ENCODE measurements at regions not wholly inside any gene's neighbourhood (a gene's known extent, or its start where the extent isn't known, plus 50 kb on each side); places are given as distances from the start of the nearest gene placed in this dataset.

DNA sequence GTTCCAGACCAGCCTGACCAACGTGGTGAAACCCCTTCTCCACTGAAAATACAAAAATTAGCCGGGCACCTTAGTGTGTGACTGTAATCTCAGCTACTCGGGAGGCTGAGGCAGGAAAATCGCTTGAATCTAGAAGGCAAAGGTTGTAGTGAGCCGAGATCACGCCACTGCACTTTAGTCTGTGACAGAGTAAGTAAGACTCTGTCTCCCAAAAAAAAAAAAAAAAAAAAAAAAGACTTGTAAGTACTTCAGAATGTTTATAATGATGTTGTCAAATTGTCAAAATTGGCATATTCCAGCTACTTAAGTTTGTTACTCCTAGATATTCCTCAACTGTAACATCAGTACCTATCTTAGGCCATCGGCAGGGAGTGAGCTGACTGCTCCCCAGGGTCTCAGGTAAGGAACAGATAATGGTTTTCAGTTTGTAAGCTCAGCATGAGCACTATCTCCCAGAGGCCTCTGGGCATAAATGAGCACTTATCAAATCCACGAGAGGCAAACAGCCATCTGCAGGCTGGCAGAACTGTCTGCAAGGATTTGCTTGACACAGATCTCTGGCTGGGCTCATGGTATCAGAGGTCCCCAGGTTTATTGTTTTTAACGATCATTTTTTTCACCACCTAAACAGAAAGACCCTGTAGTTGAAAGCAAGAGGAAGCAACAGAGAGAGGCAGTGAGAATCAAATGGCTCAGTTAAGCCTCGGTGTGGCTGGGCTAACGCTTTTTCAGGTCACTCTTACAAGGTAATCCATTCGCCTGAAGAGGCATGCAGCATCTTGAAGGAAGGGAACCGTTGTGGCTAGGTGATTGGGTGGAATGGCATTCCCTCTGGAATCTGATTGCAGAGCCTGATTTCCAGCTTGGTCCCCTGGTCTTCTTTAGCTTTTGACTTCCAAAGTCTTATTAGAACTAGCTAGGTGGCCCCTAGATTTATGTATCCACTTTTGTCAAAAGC is 115.9 kb downstream of the LY86 start:
- no peak for DNase-seq (ENCODE audit: low read depth in 2 of 2, low spot score in 1 of 2)

DNA sequence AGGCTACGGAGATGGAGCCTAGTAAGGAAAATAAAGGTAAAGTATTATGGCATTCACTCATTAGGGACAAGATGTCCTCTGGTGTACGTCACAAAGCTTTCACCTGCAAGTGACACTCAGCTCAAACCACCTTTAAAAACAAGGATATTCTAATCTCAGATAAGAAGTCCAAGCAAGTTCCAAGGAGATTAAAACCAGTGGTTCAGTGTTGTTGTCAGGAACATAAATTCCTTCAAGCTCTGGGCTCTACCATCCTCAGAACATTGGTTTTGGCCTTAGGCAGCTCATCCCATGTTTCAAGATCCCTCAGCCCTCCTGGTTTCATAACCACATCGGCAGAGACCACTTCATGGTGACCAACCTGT is 116.5 kb downstream of the LY86 start:
- no peak for DNase-seq (ENCODE audit: low read depth in 2 of 2, low spot score in 1 of 2)

DNA sequence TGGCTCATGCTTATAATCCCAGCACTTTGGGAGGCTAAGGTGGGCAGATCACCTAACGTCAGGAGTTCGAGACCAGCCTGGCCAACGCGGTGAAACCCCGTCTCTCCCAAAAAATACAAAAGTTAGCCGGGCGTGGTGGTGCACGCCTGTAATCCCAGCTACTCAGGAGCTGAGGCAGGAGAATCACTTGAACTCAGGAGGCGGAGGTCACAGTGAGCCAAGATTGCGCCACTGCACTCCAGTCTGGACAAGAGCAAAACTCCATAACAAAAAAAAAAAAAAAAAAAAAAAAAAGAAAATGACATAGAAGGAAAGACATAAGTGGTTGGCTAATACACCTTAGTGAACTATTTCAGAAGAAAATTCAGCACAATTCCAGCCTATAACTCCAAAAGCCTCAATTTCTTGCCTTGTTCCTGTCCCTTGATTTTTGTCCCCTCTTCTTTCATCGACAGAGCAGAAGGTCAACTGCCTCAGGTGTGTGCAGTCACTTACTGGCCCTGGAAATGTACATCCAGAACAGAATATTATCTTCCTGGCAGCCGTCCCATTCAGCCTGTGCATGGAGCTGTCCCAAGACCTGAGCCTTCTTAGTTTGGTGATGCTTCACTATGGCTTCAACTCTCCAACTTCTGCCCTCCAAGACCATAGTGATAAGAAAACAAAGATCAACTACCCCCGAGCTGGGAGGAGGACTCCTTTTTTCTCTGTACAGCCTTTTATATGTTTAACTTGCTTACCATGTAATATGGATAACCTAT is 117.6 kb downstream of the LY86 start:
- no peak for DNase-seq (ENCODE audit: low read depth in 2 of 2, low spot score in 1 of 2)

DNA sequence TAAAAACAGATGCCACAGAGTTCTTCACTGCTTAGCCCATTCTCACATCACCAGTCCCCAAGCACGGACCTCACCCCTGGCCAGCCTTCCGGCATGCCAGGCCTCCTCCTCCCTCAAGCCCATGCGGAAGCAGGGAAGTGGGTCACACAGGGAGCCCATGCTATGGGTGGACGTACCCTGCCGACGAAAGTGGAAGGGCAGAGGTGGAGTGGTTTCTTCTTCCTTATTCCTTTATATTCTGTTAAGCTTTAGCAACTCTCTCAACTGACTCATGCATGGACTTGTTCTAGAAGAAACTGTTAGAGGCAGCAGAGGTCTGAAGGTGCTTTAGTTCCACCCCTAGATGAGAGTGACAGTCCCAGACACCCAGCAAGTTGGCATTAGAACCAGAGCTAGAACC is 118.6 kb downstream of the LY86 start:
- DNase-seq (ENCODE audit: low read depth in 2 of 2, low spot score in 1 of 2): no peak

DNA sequence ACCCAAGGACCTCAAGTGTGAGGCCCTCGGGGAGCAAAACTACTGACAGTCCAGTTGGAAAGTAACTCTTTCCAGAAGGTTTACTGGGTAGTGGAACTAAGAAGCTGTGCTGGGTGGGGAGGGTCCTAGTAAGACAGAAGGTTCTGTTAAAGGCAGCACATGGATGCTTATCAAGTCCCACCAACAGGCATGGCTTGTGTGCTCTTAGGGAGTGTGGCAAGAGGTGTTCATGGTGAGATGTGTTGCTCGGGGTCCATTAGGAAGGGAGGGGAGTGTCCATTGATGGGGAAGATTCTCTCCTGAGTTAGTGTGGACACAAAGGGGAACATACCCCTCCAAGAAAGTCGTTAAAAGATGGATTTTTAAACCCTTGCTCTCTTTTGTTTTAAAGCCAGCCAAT is 120.6 kb downstream of the LY86 start:
- no peak for DNase-seq (ENCODE audit: low read depth in 2 of 2, low spot score in 1 of 2)

DNA sequence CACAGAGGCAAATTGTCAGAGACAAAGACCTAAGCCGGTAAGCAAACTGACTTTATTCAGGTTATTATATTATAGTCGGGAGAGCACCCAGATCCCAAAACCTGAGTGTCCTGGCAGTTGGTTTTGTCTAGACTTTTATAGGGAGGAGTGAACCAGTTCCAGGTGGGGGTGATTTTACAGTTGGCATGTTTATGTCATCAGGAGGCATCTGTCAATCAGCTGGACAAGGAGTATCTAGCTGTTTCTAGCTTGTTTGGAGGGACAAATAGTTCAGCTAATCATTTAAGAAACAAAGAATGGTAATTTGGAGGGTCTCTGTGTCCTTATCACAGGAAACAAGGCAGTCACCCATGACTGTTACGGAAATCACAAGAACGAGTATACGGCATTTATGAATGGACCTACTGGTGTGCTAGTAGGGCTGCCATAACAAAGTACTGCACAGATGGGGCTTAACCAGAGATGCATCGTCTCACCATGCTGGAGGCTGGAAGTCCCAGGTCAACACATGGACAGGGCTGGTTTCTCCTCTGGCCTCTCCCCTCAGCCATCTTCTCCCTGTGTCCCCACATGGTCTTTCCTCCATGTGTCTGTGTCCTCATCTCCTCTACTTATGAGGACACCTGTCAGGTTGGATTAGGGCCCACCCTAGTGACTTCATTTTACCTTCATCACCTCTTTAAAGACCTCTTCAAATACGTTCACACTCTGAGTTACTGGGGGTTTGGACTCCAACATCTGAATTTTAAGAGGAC is 122.7 kb downstream of the LY86 start:
- DNase-seq (ENCODE audit: low read depth in 2 of 2, low spot score in 1 of 2): no peak

DNA sequence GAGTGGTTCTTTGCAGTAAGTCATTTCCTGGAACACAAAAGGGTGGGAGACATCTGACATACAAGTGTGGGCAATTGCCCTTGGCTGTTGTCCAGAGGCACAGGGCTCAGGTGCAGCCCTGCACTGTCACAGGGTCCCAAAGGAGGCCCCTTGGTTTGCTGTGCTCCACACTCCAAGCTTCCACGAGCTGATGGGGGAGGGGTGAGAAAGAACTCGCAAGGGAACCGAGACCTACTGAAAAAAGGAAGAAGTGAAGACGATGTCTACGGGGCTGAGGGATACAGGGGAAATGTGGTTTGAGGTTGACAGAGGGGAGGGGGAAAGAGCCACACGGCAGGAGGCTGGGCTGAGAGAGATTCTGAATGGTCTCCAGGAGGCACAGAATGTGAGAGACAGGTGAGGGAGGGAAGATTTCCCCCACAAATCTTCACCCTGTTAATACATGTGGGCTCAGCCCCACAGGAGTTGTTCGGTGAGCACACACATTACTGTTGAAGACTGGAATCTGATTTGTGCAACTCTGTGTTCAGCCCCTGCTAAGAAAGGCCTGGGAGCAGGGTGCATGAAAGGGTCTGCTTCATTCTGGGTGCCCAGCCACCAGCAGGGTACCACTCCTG is 123.4 kb downstream of the LY86 start:
- no peak for DNase-seq (ENCODE audit: low read depth in 2 of 2, low spot score in 1 of 2)

DNA sequence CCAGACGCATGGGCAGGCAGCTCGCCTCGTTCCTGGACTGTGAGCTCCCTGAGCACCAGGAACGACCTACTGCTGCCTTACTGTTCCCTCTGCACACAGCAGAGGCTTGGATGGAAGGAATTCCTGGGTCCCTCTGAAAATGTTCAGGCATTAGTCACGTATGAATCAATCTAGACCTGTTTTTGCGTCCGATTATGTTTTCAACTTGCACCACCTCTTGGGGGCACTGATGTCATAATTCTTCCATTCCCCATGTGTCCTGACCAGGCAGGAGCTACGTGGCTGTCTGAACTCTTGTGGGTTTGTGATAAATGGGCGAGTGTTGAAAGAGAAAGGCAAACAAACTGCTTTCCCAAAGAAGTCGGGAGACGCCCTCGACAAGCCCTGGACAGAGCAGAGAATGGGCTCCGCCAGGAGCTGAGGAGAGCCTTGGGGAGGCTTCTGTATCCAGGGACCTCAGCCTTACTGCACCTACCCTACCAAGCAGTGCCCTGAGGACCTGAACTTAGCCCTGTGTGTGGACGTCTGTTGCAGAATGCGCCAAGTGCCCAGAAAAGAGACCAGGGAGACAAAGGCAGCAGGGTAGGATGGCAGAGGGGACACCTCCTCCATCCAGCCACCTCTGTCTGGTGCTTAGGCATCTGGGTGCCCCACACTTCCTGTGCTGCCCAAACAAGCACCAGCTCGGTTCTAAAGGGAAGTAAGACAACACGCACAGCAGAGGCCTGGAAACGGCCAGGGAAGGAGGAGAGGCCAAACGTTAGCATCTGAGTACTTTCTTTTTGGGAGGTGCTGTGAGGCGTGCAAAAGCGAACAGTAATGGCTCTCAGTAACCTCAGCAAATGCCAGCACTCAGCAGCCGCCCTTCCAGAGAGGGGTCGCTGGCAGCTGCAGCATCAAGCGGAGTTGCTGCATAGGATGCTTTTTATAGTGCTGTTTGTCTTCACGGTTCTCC is 124.2 kb downstream of the LY86 start:
- no peak for DNase-seq (ENCODE audit: low read depth in 2 of 2, low spot score in 1 of 2)

DNA sequence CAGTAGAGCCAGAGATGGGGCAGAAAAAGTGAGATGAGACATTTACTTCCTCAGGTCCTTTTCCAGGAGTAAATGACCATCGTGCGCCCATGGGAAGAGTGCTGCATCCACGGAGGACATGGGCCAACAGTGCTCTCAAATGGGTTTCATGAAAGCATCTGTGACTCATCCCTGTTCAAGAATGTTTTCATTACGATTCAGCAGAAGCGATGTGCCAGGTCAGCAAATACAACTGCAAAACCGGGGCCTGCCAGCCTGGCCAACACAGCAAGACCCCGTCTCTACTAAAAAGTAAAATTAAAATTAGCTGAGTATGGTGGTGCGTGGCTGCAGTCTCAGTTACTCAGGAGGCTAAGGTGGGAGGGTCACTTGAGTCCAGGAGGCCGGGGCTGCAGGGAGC is 125.1 kb downstream of the LY86 start:
- DNase-seq (ENCODE audit: low read depth in 2 of 2, low spot score in 1 of 2): no peak

DNA sequence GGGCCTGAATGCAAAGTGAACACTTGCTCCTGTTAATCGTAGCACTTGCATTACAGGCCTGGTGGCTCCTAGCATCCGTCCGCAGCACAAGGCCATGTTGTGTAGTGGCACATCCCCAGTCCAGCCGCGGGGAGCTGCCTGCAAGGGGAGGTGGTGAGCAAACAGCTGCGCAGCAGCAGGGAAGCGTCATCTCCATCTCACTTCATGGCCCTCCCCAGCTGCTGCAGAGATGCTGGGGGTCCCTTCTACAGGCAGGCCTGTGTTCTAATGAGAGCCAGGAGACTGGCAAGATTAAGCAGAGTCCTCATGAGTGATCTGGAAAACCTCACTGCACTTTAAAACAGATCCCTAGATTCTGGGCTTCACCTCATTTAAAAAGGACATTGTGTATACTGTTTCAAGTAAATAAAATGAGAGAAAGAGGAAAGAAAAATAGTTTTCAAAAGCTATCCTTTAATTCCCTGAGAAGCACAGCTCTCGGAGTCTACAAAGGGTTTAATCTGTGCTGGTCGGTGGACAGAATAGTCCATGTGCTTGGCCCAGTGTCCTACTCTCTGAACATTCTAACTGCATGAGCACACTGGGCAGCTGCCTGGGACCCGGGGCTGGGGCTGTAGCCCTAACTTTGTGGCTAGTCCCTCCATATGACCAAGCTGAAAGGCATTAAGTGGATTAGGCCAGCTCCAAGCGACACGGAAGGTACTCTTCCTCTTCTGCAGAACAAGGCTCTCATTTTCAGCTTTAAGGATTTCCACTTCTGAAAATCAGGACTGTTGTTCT is 125.8 kb downstream of the LY86 start:
- no peak for DNase-seq (ENCODE audit: low read depth in 2 of 2, low spot score in 1 of 2)

DNA sequence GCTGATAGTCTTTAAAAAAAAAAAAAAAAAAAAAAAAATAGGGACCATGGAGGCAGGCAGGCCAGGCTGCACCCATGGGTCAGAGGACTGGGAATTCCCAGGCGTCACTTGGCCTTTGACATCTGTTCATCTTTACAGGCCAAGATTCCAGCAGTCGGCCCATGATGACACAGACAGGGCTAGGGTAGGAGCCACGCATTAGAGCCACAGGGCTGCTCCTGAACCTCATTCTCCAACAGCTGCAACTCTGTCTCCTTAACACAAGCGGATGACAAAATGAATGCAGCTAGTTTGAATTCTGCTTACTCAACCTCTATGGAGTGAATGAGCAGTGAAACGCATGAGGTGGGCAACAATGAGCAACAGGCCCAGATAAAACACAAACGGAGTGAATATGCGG is 126.4 kb downstream of the LY86 start:
- no peak for DNase-seq (ENCODE audit: low read depth in 2 of 2, low spot score in 1 of 2)

DNA sequence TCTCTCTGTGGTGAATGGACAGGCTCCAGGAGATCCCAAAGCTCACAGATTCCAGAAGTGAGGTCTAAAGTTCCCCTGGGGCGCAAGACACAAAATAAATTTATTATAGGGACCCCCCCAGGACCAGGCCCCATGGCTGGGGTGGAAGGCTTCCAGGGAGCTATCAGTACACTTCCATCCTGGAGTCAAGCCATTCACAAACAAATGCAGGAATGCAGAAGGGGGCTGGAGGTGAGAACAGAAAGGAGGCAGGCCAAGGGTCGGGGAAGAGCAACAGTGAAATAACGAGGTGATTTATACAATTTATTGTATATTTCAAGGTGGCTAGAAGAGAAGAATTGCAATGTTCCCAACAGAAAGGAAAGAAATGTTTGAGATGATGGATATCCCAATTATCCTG is 126.9 kb downstream of the LY86 start:
- DNase-seq (ENCODE audit: low read depth in 2 of 2, low spot score in 1 of 2): no peak

DNA sequence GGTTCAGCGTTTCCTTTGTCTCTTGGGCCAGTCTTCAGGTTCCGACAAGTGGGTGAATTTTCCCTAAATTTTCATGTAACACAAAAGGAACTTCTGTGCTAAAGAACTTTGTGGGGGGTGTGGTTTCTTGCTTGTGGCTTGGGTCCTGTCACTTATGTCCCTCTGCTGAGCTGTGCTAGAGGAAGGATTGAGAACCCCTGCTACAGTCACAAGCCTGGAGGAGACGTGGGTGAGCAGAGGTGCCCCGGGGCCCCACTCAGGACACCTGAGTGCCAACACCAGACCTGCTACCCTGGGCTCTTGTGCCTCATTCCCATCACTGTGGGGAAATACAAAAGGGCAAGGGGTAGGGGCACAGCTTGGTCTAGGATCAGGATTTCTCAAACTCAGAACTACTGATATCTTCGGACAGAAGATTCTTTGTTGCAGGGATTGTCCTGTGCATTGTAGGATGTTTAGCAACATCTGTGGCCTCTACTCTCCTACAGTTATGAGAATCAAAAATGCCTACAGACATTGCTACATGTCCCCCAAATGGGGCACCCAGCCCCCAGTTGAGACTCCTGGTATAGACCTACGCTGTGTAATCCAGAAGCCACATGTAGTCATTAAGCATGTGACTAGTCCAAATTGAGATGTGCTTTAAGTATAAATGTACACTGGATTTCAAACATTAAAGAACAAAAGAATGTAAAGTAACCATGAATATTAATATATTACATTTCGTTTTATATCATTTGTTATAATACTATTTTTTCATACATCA is 128.7 kb downstream of the LY86 start:
- no peak for DNase-seq (ENCODE audit: low read depth in 2 of 2, low spot score in 1 of 2)

DNA sequence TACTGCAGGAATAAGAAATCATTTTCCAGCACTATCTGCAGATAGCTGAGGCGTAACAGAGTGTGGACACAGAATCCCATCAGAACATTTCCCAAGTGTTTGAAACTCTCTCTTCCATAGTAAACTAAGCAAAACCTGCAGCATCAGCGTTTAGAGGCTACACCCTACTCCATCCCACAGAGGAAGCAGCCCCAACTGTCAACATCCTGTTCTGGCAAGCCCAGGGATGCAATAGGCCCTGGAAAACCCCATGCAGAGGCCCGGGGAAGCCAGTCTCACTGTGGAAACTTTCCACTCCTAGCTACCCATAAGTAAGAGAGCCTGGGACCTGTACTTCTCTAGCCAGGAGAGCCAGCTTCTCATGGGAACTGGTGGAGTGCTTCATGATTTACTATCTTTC is 129.4 kb downstream of the LY86 start:
- no peak for DNase-seq (ENCODE audit: low read depth in 2 of 2, low spot score in 1 of 2)

DNA sequence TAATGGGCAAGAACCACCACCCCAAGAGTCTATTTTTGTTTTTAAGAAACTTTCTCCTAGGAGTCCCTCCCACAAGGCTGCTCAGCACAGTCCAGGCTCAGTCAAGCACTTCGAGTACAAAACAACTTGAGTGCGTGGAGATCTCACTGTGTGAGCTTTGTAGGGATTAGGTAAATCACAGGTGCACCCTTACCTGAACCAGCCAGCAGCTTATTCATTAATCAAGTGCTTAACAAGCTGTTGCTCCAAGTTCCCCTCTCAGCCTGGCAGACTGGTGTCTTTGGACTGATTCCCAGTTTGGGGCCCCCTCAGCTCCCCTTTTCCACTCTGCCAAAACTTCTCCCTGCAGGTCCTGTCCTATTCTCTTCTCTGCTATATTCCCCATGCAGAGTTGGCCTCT is 133.1 kb downstream of the LY86 start:
- DNase-seq (ENCODE audit: low read depth in 2 of 2, low spot score in 1 of 2): no peak

DNA sequence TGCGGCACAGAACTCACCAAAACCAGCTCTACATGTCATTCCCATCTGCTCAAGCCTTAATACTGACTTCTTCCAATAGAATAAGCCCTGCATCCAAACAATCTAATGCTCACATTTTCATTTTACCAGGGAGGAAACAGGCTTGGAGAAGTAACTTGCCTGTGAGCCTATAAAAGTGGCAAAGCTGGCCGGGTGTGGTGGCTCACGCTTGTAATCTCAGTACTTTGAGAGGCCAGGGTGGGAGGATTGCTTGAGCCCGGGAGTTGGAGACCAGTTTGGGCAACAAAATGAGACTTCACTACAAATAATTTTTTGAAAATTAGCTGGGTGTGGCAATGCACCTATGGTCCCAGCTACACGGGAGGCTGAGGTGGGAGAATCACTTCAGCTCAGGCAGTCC is 133.7 kb downstream of the LY86 start:
- no peak for DNase-seq (ENCODE audit: low read depth in 2 of 2, low spot score in 1 of 2)

DNA sequence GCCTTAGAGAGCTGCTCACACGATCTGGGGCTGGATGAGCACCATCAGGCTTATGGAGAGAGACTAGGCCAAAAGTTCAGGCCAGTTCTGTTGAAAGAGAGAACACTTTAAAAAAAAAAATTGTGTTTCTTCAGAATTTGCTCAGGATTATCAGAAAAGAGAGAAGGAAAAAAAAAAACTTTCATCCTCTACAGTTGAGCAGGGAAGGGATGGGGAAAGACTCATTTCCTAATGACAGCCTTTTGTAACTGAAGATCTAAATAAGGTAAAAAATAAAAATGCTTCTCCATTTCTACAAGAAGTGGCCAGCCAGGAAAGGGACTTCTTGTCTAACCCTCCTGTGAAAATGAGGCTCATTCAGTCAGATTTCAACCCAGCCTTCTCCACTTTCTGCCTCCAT is 134.8 kb downstream of the LY86 start:
- DNase-seq (ENCODE audit: low read depth in 2 of 2, low spot score in 1 of 2): no peak

DNA sequence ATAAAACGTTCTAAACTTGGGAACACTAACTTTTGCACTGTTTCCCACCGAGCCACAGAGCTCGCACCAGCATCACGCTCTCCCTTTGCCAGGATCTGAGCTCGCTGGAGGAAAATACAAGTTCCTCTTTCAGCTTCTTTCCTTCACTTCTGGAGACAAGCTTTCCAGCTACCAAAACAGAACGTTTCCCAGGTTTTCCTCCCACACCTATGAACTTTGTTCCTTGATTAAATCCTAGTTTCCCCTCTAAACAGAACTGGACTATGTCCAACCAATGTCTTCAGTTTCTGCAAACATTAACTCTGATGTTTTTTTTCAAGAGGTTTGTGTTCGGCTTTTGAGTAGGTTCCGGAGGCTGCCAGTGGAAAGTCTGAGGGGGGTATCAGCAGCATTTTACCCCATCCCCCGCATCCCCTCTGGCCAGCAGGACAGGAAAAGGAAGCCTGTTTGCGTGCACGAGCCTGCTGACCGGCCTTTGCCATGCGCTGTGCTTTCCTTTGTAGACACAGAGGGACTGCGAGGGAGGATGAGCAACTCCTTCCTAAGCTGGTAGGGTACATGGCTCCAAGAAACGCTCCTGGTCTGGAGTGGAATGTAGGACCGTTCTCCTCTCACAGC is 135.5 kb downstream of the LY86 start:
- no peak for DNase-seq (ENCODE audit: low read depth in 2 of 2, low spot score in 1 of 2)

All from stimulated activated CD8-positive, alpha-beta memory T cell treated with anti-CD3 and anti-CD28 coated beads, Interleukin-4, amount 100 ng/mL, for 1 hour (primary cell).